ENCODE measurements at regions not wholly inside any gene's neighbourhood (a gene's known extent, or its start where the extent isn't known, plus 50 kb on each side); places are given as distances from the start of the nearest gene placed in this dataset.
"Not testable (repeated sequence)": the region's sequence is repeated elsewhere in the genome, so short reads cannot be mapped to it uniquely, and the experiment has no call there.

DNA sequence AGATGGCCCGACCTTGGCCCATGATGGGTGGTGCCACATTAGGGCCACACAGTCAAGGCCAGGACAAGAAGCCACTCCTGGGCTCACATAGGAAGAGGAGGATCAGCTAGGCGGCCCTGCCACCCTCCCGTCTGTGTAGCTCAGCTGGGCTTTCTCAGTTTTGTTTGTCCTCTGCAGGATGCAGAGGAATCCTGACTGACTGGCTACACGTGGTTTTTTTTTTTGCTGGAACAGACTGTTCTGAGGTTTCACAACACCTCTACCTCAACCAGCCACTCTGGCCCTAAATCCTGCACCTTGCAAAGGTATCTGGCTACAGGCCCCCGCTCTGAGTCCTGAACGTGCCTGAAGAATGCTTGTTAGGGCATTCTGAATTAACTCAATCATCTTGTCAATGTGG lies 88.3 kb upstream of the MSX2 start:
- no peak for DNase-seq (ENCODE audit: low spot score)

DNA sequence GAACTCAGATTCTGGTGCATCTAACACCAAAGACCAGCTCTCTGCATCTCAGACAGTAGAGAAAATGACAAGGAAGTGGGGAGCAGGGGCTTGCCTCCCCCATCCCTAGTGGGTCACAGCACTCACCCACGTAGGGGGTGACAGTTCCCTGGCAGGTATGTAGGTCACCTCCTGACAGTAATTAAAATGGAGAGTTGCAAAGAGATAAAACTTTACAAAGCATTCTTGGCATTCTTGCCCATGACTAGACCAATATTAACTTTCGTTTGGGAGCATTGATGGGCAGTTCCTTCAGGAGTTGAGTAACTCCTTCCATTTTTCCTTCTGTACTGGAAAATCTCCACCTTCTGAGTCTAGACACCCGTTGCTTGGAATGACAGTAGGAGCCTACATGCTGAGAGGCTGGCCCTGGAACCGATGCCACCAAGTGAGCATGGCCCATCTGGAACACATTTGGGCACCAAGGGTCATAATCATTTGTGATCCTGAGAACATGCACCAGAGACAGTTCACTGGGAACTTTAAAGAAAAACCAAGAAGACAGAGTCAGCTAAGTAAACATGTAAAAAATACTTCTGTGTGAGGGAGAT lies 81.5 kb upstream of the MSX2 start:
- DNase-seq (ENCODE audit: low spot score), result no peak

DNA sequence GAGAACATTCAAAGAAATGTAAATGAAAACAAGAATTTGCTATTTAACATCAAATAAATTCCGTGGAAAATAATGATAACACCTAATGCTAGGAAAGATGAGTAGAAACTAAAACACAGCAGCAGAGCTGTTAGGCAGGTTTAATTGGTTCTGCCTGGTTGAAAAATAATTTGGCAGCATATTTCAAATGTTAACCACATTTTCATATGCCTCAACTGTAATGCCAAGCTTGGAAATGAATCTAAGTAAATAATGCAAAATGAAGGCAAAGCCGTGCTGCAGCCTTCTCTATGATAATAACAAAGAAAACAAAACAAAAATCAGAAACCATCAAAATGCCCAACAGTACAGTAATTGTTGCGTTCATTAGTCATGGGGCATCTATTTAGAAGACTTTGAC lies 79.9 kb upstream of the MSX2 start:
- no peak for DNase-seq (ENCODE audit: low spot score)

- DNase-seq (ENCODE audit: low spot score), result no peak
These were observed 79.5 kb upstream of the MSX2 start for GRCh38 chr5:174644923-174645322.

DNA sequence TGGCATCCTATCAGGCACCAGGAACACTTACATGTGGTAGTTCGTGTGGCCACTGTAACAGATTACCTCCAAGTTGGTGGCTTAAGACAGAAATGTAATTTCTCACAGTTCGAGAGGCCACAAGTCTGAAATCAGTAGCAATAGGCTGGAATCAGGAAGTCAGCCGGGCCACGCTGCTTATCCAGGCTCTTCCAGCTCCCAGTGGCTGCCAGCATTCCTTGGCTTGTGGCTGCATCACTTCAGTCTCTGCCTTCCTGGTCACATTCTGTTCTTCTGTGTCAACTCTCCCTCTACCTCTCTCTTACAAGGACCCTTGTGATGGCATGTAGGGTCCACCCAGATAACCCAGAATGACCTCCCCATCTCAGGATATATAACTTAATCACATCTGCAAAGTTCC lies 78.7 kb upstream of the MSX2 start:
- no peak for DNase-seq (ENCODE audit: low spot score)

- DNase-seq (ENCODE audit: low spot score), result not testable (repeated sequence)
These were observed 75.8 kb upstream of the MSX2 start for GRCh38 chr5:174648618-174649017.

DNA sequence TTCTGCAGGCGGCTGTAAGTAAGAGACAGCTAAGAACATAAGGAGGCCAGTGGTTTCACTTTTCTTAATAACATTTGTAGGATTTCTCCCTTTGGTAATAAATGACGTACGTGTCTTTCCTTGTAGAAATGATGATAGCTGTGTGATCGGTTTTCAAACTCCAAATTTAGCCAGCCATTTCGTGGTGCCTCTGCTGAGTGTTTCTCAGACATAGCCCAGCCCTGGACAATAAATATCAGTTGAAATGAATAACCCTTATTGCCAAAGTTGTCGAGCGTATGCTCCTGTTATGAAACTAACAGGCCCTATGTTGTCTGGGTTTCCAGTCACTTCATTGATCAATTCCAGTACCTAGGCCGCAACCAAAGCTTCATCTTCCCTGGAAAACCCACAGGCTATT lies 75.0 kb upstream of the MSX2 start:
- DNase-seq (ENCODE audit: low spot score), result no peak

GRCh38 chr5:174654442-174654841 lies 69.9 kb upstream of the MSX2 start:
- DNase-seq (ENCODE audit: low spot score), result no peak

GRCh38 chr5:174655351-174655750 lies 69.0 kb upstream of the MSX2 start:
- DNase-seq (ENCODE audit: low spot score), result no peak

GRCh38 chr5:174664180-174664850 lies 60.1 kb upstream of the MSX2 start:
- DNase-seq (ENCODE audit: low spot score), result no peak

DNA sequence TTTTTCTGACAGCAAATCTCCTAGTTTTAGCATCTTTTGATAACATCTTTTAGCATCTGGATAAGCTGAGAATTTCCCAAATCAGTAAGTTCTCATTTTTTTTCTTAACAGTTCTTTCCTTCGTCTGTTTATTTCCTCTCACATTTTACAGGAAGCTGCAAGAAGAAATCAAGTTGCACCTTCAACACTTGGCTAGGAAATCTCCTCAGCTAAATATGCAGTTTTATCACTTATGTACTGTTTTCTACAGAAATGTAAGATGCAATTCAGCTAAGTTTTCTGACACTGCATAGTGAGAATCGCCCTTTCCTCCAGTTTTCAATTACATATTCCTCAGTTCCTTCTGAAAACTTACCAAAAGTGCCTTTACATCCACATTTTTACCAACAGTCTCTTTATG lies 59.0 kb upstream of the MSX2 start:
- DNase-seq (ENCODE audit: low spot score), result no peak

GRCh38 chr5:174667526-174667925 lies 56.9 kb upstream of the MSX2 start:
- no peak for DNase-seq (ENCODE audit: low spot score)

- DNase-seq (ENCODE audit: low spot score), result no peak
These were observed 56.0 kb upstream of the MSX2 start for GRCh38 chr5:174668349-174668748.

Data from hematopoietic multipotent progenitor cell treated with erythropoietin and hydrocortisone succinate and interleukin-3 and kit ligand, for 17 days (in vitro differentiated cells).